ENCODE measurements at regions not wholly inside any gene's neighbourhood (a gene's known extent, or its start where the extent isn't known, plus 50 kb on each side); places are given as distances from the start of the nearest gene placed in this dataset.

DNA sequence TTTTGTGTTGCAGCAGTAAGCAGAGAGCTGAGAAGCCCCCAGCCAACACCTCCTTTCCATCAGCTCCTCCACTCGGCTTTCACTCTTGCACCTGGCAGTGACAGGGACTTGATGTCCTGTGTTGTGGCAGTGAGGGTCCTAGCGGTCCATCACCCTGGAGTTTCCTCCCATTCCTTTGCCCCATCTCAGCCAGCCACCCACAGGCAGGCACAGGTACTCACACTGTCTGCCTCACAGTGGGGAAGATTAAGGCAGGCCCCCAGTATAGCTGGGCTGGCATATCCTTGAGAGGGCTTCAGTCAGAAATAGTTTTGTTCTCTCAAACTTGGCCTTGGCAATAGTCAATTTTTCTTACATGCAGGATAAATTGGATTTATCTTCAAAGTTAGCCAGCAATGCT is 362.7 kb downstream of the GADD45G start:
- Histone ChIP-seq H3K9ac (no peak overlapping the region), H3K4me2 (no peak overlapping the region), H3K9me2 (no peaks in the 10 kb centered on the region), H3K4me1 (ENCODE audit: control insufficient read depth in 1 of 2, insufficient read depth in 2 of 2, low read depth in 1 of 2, low read length in 1 of 2) (no peaks in the 10 kb centered on the region), H3K27ac (ENCODE audit: low read depth in 2 of 2, low read length in 1 of 2) (no peak overlapping the region), H3K27me3 (ENCODE audit: insufficient read depth) (no peaks in the 10 kb centered on the region), H3F3A (replicated peaks; ENCODE audit: insufficient read depth) (no peaks in the 10 kb centered on the region), H4K20me1 (ENCODE audit: insufficient read depth) (no peaks in the 10 kb centered on the region), H3K9me3 (no peaks in the 10 kb centered on the region), H3K79me2 (ENCODE audit: insufficient read depth) (no peaks in the 10 kb centered on the region), H3K36me3 (replicated peaks in 1 of 2; ENCODE audit: control insufficient read depth in 1 of 2, insufficient read depth in 2 of 2, low read length in 1 of 2) (no peaks in the 10 kb centered on the region), H3K4me3 (ENCODE audit: low read depth in 2 of 2, low read length in 1 of 2) (no peak overlapping the region), H2AFZ (ENCODE audit: low read depth) (no peak overlapping the region)
- TF ChIP-seq SIN3A (IDR thresholded peaks at IDR 0.05; ENCODE audit: borderline replicate concordance, low read depth, low read length): no peak
- TF ChIP-seq MEF2A (IDR thresholded peaks at IDR 0.05; ENCODE audit: borderline replicate concordance, low read depth): no peak
- no peak for TF ChIP-seq TCF12 (IDR thresholded peaks at IDR 0.05)
- no peak for TF ChIP-seq TEAD4 (IDR thresholded peaks at IDR 0.05; ENCODE audit: borderline replicate concordance, insufficient read depth)
- no peak for TF ChIP-seq NRF1 (IDR thresholded peaks at IDR 0.05; ENCODE audit: low read depth, low read length)
- TF ChIP-seq, protein P1, sequence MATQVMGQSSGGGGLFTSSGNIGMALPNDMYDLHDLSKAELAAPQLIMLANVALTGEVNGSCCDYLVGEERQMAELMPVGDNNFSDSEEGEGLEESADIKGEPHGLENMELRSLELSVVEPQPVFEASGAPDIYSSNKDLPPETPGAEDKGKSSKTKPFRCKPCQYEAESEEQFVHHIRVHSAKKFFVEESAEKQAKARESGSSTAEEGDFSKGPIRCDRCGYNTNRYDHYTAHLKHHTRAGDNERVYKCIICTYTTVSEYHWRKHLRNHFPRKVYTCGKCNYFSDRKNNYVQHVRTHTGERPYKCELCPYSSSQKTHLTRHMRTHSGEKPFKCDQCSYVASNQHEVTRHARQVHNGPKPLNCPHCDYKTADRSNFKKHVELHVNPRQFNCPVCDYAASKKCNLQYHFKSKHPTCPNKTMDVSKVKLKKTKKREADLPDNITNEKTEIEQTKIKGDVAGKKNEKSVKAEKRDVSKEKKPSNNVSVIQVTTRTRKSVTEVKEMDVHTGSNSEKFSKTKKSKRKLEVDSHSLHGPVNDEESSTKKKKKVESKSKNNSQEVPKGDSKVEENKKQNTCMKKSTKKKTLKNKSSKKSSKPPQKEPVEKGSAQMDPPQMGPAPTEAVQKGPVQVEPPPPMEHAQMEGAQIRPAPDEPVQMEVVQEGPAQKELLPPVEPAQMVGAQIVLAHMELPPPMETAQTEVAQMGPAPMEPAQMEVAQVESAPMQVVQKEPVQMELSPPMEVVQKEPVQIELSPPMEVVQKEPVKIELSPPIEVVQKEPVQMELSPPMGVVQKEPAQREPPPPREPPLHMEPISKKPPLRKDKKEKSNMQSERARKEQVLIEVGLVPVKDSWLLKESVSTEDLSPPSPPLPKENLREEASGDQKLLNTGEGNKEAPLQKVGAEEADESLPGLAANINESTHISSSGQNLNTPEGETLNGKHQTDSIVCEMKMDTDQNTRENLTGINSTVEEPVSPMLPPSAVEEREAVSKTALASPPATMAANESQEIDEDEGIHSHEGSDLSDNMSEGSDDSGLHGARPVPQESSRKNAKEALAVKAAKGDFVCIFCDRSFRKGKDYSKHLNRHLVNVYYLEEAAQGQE (IDR thresholded peaks at IDR 0.05; ENCODE audit: low read depth, low read length): no peak
- TF ChIP-seq CHD2 (IDR thresholded peaks at IDR 0.05; ENCODE audit: low read length, partially characterized antibody): no peak
- TF ChIP-seq RXRA (IDR thresholded peaks at IDR 0.05; ENCODE audit: borderline replicate concordance, low read depth): no peak
- TF ChIP-seq EZH2phosphoT487 (IDR thresholded peaks at IDR 0.05; ENCODE audit: borderline replicate concordance, low read depth): no peak
- no peak for TF ChIP-seq FOXM1 (IDR thresholded peaks at IDR 0.05; ENCODE audit: low read depth)
- no peak for TF ChIP-seq RFX5 (IDR thresholded peaks at IDR 0.05; ENCODE audit: low read length)
- no peak for TF ChIP-seq RCOR1 (IDR thresholded peaks at IDR 0.05; ENCODE audit: low read length)
- DNase-seq: no peak
- ChIA-PET CTCF (no interaction called here), POLR2A (no interaction called here)
- 45% methylated on average over 2 of the region's 2 CpGs for WGBS (ENCODE audit: low lambda C conversion rate)

DNA sequence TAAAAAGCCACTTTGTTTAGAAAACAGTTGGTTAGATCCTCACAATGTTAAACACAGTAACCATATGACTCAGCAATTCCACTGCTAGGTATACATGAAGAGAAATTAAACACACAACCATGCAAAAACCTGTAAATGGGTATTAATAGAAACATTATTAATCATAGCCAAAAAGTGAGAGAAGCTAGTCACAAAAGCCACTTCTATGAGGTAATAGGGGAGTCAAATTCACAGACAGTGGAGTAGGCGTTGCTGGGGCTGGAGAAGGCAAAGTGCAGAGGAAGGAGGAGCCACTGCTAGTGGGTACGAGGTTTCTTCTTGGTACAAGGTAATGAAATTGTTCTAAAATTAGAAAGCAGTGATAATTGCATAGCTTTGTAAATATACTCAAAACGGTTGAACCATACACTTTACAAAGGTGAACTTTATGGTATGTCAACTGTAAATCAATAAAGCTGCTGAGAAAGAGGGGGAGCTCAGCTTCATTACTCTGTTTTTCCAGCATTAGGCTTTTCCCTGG is 364.4 kb downstream of the GADD45G start:
- H2AFZ ChIP-seq (ENCODE audit: low read depth): no peak overlapping the region
- H3F3A ChIP-seq (replicated peaks; ENCODE audit: insufficient read depth): no peaks in the 10 kb centered on the region
- DNase-seq: no peak
- H3K9me3 ChIP-seq: no peaks in the 10 kb centered on the region
- no peaks in the 10 kb centered on the region for H4K20me1 ChIP-seq (ENCODE audit: insufficient read depth)
- no peaks in the 10 kb centered on the region for H3K4me1 ChIP-seq (ENCODE audit: control insufficient read depth in 1 of 2, insufficient read depth in 2 of 2, low read depth in 1 of 2, low read length in 1 of 2)
- no peak overlapping the region for H3K27ac ChIP-seq (ENCODE audit: low read depth in 2 of 2, low read length in 1 of 2)
- H3K27me3 ChIP-seq (ENCODE audit: insufficient read depth): no peaks in the 10 kb centered on the region
- no peaks in the 10 kb centered on the region for H3K36me3 ChIP-seq (replicated peaks in 1 of 2; ENCODE audit: control insufficient read depth in 1 of 2, insufficient read depth in 2 of 2, low read length in 1 of 2)
- no peaks in the 10 kb centered on the region for H3K9me2 ChIP-seq
- 17% methylated on average over 3 of the region's 3 CpGs for WGBS (ENCODE audit: low lambda C conversion rate)
- H3K9ac ChIP-seq: no peak overlapping the region
- no peak overlapping the region for H3K4me2 ChIP-seq
- no peak overlapping the region for H3K4me3 ChIP-seq (ENCODE audit: low read depth in 2 of 2, low read length in 1 of 2)
- no peaks in the 10 kb centered on the region for H3K79me2 ChIP-seq (ENCODE audit: insufficient read depth)
- ChIA-PET CTCF (interaction anchor here (1.1 kb wide), 3 partner anchors 9 to 366 kb away, joined by 3 to 5 read pairs (median 3); no protein-coding TSS in a partner anchor), POLR2A (no interaction called here)
- TF ChIP-seq CHD2 (IDR thresholded peaks at IDR 0.05; ENCODE audit: low read length, partially characterized antibody): no peak
- TF ChIP-seq TEAD4 (IDR thresholded peaks at IDR 0.05; ENCODE audit: borderline replicate concordance, insufficient read depth): no peak
- no peak for TF ChIP-seq ELF1 (IDR thresholded peaks at IDR 0.05)
- TF ChIP-seq EP300 (IDR thresholded peaks at IDR 0.05; ENCODE audit: borderline replicate concordance in 1 of 2, low read depth in 1 of 2, low read length in 1 of 2): no peak
- no peak for TF ChIP-seq RCOR1 (IDR thresholded peaks at IDR 0.05; ENCODE audit: low read length)
- TF ChIP-seq, protein P2, sequence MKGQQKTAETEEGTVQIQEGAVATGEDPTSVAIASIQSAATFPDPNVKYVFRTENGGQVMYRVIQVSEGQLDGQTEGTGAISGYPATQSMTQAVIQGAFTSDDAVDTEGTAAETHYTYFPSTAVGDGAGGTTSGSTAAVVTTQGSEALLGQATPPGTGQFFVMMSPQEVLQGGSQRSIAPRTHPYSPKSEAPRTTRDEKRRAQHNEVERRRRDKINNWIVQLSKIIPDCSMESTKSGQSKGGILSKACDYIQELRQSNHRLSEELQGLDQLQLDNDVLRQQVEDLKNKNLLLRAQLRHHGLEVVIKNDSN (IDR thresholded peaks at IDR 0.05; ENCODE audit: borderline replicate concordance, low read depth): no peak
- no peak for TF ChIP-seq RFX5 (IDR thresholded peaks at IDR 0.05; ENCODE audit: low read length)
- TF ChIP-seq, protein P3, sequence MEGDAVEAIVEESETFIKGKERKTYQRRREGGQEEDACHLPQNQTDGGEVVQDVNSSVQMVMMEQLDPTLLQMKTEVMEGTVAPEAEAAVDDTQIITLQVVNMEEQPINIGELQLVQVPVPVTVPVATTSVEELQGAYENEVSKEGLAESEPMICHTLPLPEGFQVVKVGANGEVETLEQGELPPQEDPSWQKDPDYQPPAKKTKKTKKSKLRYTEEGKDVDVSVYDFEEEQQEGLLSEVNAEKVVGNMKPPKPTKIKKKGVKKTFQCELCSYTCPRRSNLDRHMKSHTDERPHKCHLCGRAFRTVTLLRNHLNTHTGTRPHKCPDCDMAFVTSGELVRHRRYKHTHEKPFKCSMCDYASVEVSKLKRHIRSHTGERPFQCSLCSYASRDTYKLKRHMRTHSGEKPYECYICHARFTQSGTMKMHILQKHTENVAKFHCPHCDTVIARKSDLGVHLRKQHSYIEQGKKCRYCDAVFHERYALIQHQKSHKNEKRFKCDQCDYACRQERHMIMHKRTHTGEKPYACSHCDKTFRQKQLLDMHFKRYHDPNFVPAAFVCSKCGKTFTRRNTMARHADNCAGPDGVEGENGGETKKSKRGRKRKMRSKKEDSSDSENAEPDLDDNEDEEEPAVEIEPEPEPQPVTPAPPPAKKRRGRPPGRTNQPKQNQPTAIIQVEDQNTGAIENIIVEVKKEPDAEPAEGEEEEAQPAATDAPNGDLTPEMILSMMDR (IDR thresholded peaks at IDR 0.05): no peak
- TF ChIP-seq, protein P4, sequence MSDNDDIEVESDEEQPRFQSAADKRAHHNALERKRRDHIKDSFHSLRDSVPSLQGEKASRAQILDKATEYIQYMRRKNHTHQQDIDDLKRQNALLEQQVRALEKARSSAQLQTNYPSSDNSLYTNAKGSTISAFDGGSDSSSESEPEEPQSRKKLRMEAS (IDR thresholded peaks at IDR 0.05; ENCODE audit: low read depth): no peak
- TF ChIP-seq EZH2phosphoT487 (IDR thresholded peaks at IDR 0.05; ENCODE audit: borderline replicate concordance, low read depth): no peak
- no peak for TF ChIP-seq FOXJ3 (CRISPR knock-in tag; IDR thresholded peaks at IDR 0.05)
- no peak for TF ChIP-seq RXRA (IDR thresholded peaks at IDR 0.05; ENCODE audit: borderline replicate concordance, low read depth)
- TF ChIP-seq, protein P5, sequence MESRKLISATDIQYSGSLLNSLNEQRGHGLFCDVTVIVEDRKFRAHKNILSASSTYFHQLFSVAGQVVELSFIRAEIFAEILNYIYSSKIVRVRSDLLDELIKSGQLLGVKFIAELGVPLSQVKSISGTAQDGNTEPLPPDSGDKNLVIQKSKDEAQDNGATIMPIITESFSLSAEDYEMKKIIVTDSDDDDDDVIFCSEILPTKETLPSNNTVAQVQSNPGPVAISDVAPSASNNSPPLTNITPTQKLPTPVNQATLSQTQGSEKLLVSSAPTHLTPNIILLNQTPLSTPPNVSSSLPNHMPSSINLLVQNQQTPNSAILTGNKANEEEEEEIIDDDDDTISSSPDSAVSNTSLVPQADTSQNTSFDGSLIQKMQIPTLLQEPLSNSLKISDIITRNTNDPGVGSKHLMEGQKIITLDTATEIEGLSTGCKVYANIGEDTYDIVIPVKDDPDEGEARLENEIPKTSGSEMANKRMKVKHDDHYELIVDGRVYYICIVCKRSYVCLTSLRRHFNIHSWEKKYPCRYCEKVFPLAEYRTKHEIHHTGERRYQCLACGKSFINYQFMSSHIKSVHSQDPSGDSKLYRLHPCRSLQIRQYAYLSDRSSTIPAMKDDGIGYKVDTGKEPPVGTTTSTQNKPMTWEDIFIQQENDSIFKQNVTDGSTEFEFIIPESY (IDR thresholded peaks at IDR 0.05; ENCODE audit: borderline replicate concordance, low read depth): no peak

Data from SK-N-SH (cell line).